H1 (cell line): ENCODE measurements at regions not wholly inside any gene's neighbourhood (a gene's known extent, or its start where the extent isn't known, plus 50 kb on each side); places are given as distances from the start of the nearest gene placed in this dataset.
A peak's percentile ranks its signal among the peaks of the same experiment; 100 is the strongest.

Experiments used
- CTCF ChIA-PET: fragments of 300-600 bp; sonication (Branson Sonifier 250); formaldehyde crosslinking; loops from one replicate; lab custom pipeline; 2021; ENCODE audit not compliant: partially characterized antibody; lab: Charles Lee
- POLR2A ChIA-PET: fragments of 300-600 bp; sonication (Branson Sonifier 250); formaldehyde crosslinking; loops from one replicate; lab custom pipeline; 2021; ENCODE audit warnings: inconsistent platforms; ENCODE audit not compliant: partially characterized antibody; lab: Charles Lee
- DNase-seq, 2 experiments: peaks; one replicate each; pipeline versions ENCODE4 v3.0.0 to v3.0.0-alpha.2; 2010 to 2022; ENCODE audit warnings: low spot score in 2 of 2, low read depth in 1 of 2, mixed read lengths in 1 of 2
- FAIRE-seq: peaks from 2 replicates; lab custom pipeline; 2011; peaks lifted over from hg19 to GRCh38; lab: Jason Lieb, UNC
- H2AFZ ChIP-seq: 2 replicates; pipeline ENCODE4 v1.8.1; 2012; ENCODE audit warnings: low read length, inconsistent platforms
- H2AK5ac ChIP-seq: 2 replicates; pipeline ENCODE4 v1.6.1; 2013; ENCODE audit warnings: low read depth, low read length
- H2BK120ac ChIP-seq: replicated peaks from 2 replicates; pipeline ENCODE3; 2013; ENCODE audit warnings: low read depth, low read length, inconsistent platforms
- H2BK12ac ChIP-seq: 2 replicates; pipeline ENCODE4 v1.6.1; 2013; ENCODE audit warnings: low read depth, low read length
- H2BK15ac ChIP-seq: 2 replicates; pipeline ENCODE4 v1.6.1; 2013; ENCODE audit warnings: low read length
- H2BK20ac ChIP-seq: 2 replicates; pipeline ENCODE4 v1.6.1; 2013; ENCODE audit warnings: low read length
- H2BK5ac ChIP-seq: 2 replicates; pipeline ENCODE4 v1.6.1; 2013; ENCODE audit warnings: low read depth, low read length
- H3K14ac ChIP-seq: 2 replicates; pipeline ENCODE4 v1.6.1; 2013; ENCODE audit warnings: inconsistent platforms; ENCODE audit not compliant: insufficient read length
- H3K18ac ChIP-seq: 2 replicates; pipeline ENCODE4 v1.6.1; 2013; ENCODE audit warnings: low read length; ENCODE audit errors: extremely low read depth
- H3K23ac ChIP-seq: 2 replicates; pipeline ENCODE4 v1.6.1; 2013; ENCODE audit warnings: inconsistent platforms; ENCODE audit not compliant: insufficient read length
- H3K23me2 ChIP-seq: 2 replicates; pipeline ENCODE4 v1.6.1; 2013; ENCODE audit warnings: low read depth, low read length
- H3K27ac ChIP-seq: 2 replicates; pipeline ENCODE4 v1.6.1; 2011; ENCODE audit warnings: low read depth, low read length, inconsistent platforms
- H3K27me3 ChIP-seq, 4 experiments: replicated peaks in 1 of 4; 1 replicate in 1 of 4; 2 replicates in 3 of 4; pipeline versions ENCODE4 v1.6.1 to v1.8.1; 2011 to 2013; ENCODE audit warnings: low read length in 3 of 4, mild to moderate bottlenecking in 3 of 4, inconsistent platforms in 2 of 4, mixed read lengths in 2 of 4, moderate library complexity in 1 of 4; ENCODE audit not compliant: control insufficient read depth in 3 of 4, insufficient read depth in 3 of 4; ENCODE audit errors: extremely low read depth in 1 of 4
- H3K36me3 ChIP-seq, 4 experiments: 2 replicates each; pipeline versions ENCODE4 v1.6.1 to v1.8.1; 2011 to 2013; ENCODE audit warnings: mild to moderate bottlenecking in 4 of 4, low read length in 3 of 4, moderate library complexity in 2 of 4, control low read depth in 1 of 4, inconsistent platforms in 1 of 4; ENCODE audit not compliant: insufficient read depth in 4 of 4, control insufficient read depth in 2 of 4
- H3K4ac ChIP-seq: replicated peaks from 2 replicates; pipeline ENCODE3; 2013; ENCODE audit warnings: low read length, low read depth, mixed read lengths, inconsistent platforms; ENCODE audit not compliant: insufficient read length
- H3K4me1 ChIP-seq, 4 experiments: replicated peaks in 1 of 4; 1 replicate in 1 of 4; 2 replicates in 3 of 4; pipeline versions ENCODE4 v1.6.1 to v1.8.1; 2011 to 2013; ENCODE audit warnings: low read length in 3 of 4, inconsistent platforms in 2 of 4, mixed read lengths in 1 of 4; ENCODE audit not compliant: insufficient read depth in 4 of 4, control insufficient read depth in 3 of 4
- H3K4me2 ChIP-seq, 2 experiments: 2 replicates each; pipeline versions ENCODE4 v1.6.1 to v1.8.1; 2011 to 2013; ENCODE audit warnings: low read depth in 2 of 2, low read length in 2 of 2, control low read depth in 1 of 2, inconsistent platforms in 1 of 2, mild to moderate bottlenecking in 1 of 2; ENCODE audit not compliant: insufficient read depth in 1 of 2
- H3K4me3 ChIP-seq, 4 experiments: fragments of 200-600, 300-600 bp in 1 of 4; sonication (generic), shearing (Covaris generic), sonication (Bioruptor Twin) in 1 of 4; 2 replicates each; pipeline versions ENCODE4 v1.5.1 to v1.8.1; 2011 to 2016; ENCODE audit warnings: low read length in 4 of 4, low read depth in 3 of 4, control low read depth in 2 of 4, inconsistent platforms in 2 of 4, mild to moderate bottlenecking in 2 of 4, mixed read lengths in 1 of 4, moderate library complexity in 1 of 4; ENCODE audit not compliant: insufficient read depth in 2 of 4; ENCODE audit errors: extremely low read depth in 1 of 4
- H3K56ac ChIP-seq: replicated peaks from 2 replicates; pipeline ENCODE3; 2013; ENCODE audit warnings: low read depth, mild to moderate bottlenecking, mixed read lengths, low read length, inconsistent platforms; ENCODE audit not compliant: insufficient read length
- H3K79me1 ChIP-seq: 2 replicates; pipeline ENCODE4 v1.6.1; 2013; ENCODE audit warnings: low read depth, low read length, control low read depth
- H3K79me2 ChIP-seq, 2 experiments: 2 replicates each; pipeline versions ENCODE4 v1.6.1 to v1.8.1; 2012 to 2013; ENCODE audit warnings: low read length in 2 of 2, mild to moderate bottlenecking in 2 of 2, inconsistent platforms in 1 of 2; ENCODE audit not compliant: insufficient read depth in 2 of 2, control insufficient read depth in 1 of 2
- H3K9ac ChIP-seq, 4 experiments: replicated peaks in 1 of 4; 1 replicate in 1 of 4; 2 replicates in 3 of 4; pipeline versions ENCODE4 v1.6.1 to v1.8.1; 2011 to 2013; ENCODE audit warnings: low read depth in 3 of 4, low read length in 3 of 4, control low read depth in 2 of 4, mild to moderate bottlenecking in 2 of 4, moderate library complexity in 2 of 4, inconsistent platforms in 1 of 4; ENCODE audit errors: extremely low read depth in 1 of 4
- H3K9me3 ChIP-seq, 2 experiments: 2 replicates each; pipeline versions ENCODE4 v1.6.1 to v1.8.1; 2012 to 2013; ENCODE audit warnings: mild to moderate bottlenecking in 2 of 2, moderate library complexity in 2 of 2, control low read depth in 1 of 2, inconsistent platforms in 1 of 2, low read depth in 1 of 2, low read length in 1 of 2, mixed read lengths in 1 of 2; ENCODE audit not compliant: insufficient read depth in 2 of 2
- H4K20me1 ChIP-seq, 2 experiments: replicated peaks in 1 of 2; 2 replicates each; pipeline versions ENCODE3 to v1.8.1; 2011 to 2013; ENCODE audit warnings: inconsistent platforms in 2 of 2, low read length in 2 of 2, mild to moderate bottlenecking in 1 of 2; ENCODE audit not compliant: insufficient read depth in 2 of 2, control insufficient read depth in 1 of 2
- H4K5ac ChIP-seq: 2 replicates; pipeline ENCODE4 v1.6.1; 2013; ENCODE audit warnings: low read length, low read depth, mixed read lengths, inconsistent platforms; ENCODE audit not compliant: insufficient read length
- H4K8ac ChIP-seq: 2 replicates; pipeline ENCODE4 v1.8.0; 2013; ENCODE audit warnings: mild to moderate bottlenecking, moderate library complexity, low read length, inconsistent platforms; ENCODE audit not compliant: insufficient read depth; ENCODE audit errors: extremely low read depth
- H4K91ac ChIP-seq: replicated peaks from 2 replicates; pipeline ENCODE3; 2013; ENCODE audit warnings: low read length, mixed read lengths, inconsistent platforms; ENCODE audit not compliant: insufficient read length
- CREB1 ChIP-seq: IDR thresholded peaks from 2 replicates; pipeline ENCODE4 v1.6.1; 2012; ENCODE audit warnings: inconsistent platforms
- FOSL1 ChIP-seq: IDR thresholded peaks from 2 replicates; pipeline ENCODE4 v1.6.1; 2011; ENCODE audit warnings: mild to moderate bottlenecking, low read depth, low read length, moderate library complexity; ENCODE audit not compliant: insufficient read depth
- GTF2F1 ChIP-seq: IDR thresholded peaks from 2 replicates; pipeline ENCODE4 v1.6.1; 2012; ENCODE audit warnings: low read depth, low read length, improper control_type of control experiment, borderline replicate concordance
- KDM1A ChIP-seq: fragments of 200-600, 300-600 bp; sonication (generic); IDR thresholded peaks from 2 replicates; pipeline ENCODE4 v1.7.1; 2016; ENCODE audit warnings: mild to moderate bottlenecking, low read length, borderline replicate concordance
- KDM4A ChIP-seq: IDR thresholded peaks from one replicate; pipeline ENCODE4 v1.7.1; 2012; ENCODE audit warnings: low read depth, mild to moderate bottlenecking, moderate library complexity, low read length, inconsistent platforms; ENCODE audit not compliant: severe bottlenecking
- SUZ12 ChIP-seq: fragments of 200-600 bp; sonication (generic); IDR thresholded peaks from 2 replicates; pipeline ENCODE4 v1.6.1; 2012; ENCODE audit warnings: mild to moderate bottlenecking, inconsistent platforms, low read length, moderate library complexity, mixed read lengths
- TBP ChIP-seq: IDR thresholded peaks from 2 replicates; pipeline ENCODE4 v1.6.1; 2011; ENCODE audit warnings: low read depth, low read length, improper control_type of control experiment
- YY1 ChIP-seq: IDR thresholded peaks from 2 replicates; pipeline ENCODE4 v1.6.1; 2011; ENCODE audit warnings: low read depth, mild to moderate bottlenecking, low read length
- WGBS, 2 experiments: shearing (Covaris generic) in 1 of 2; methylation state at CpG; one replicate each; pipeline versions ENCODE4 v1.1.6 to v1.1.7; 2013 to 2015; ENCODE audit warnings: low lambda C conversion rate in 2 of 2, mixed read lengths in 2 of 2, inconsistent platforms in 1 of 2, low coverage in 1 of 2, missing lambda C conversion rate in 1 of 2; ENCODE audit not compliant: insufficient replicate concordance in 2 of 2, insufficient coverage in 1 of 2, insufficient read length in 1 of 2; ENCODE audit errors: extremely low coverage in 1 of 2, missing lambda C conversion rate in 1 of 2; 5-methylcytosine and 5-hydroxymethylcytosine counted together
- TF ChIP-seq, protein P1 (sequence below), 3 experiments: IDR thresholded peaks; 1 replicate in 2 of 3; 2 replicates in 1 of 3; pipeline versions ENCODE4 v1.5.1 to v1.6.1; 2011; ENCODE audit warnings: low read length in 3 of 3, mild to moderate bottlenecking in 3 of 3, inconsistent platforms in 2 of 3, low read depth in 1 of 3, moderate library complexity in 1 of 3; ENCODE audit not compliant: insufficient read depth in 1 of 3; ENCODE audit errors: control extremely low read depth in 1 of 3
- TF ChIP-seq, protein P2 (sequence below): IDR thresholded peaks from 2 replicates; pipeline ENCODE4 v1.6.1; 2012; ENCODE audit warnings: inconsistent platforms

DNA sequence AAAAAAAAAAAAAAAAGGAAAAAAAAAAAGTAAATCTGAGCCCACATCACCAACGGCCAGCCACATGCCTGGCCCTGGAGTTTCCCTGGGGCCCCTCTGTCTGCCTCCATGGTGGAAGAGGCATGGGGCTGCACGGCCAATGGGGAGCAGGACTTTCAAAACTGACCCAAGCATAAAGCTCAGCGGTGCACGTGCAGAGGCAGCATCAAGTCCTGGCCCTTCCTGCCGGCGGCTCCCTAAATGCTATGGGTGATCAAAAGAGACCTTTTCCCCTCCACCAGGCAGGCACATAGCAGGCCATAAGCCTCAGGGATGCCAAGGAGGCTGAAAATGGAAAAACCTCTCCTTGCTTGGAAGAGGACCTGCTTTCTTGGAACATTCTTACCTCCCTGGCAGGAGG is 94.3 kb downstream of the OAT start:
- no peak overlapping the region for H2BK20ac ChIP-seq

More for the DNA sequence above, 94.3 kb downstream of the OAT start:
- Histone ChIP-seq H3K14ac (no peak overlapping the region), H3K56ac (no peak overlapping the region), H3K9me3 (no peaks in the 10 kb centered on the region), H2BK12ac (no peak overlapping the region), H4K8ac (peak overlapping the region; percentile 11; the same call in 1 of the 2 replicates), H2AFZ (no peak overlapping the region), H3K9ac (no peak overlapping the region), H2BK15ac (no peak overlapping the region), H3K27me3 (no peaks in the 10 kb centered on the region; a peak in 1 of 7 replicates), H3K23me2 (no peaks in the 10 kb centered on the region), H2BK120ac (no peak overlapping the region), H3K18ac (no peak overlapping the region), H2AK5ac (no peak overlapping the region), H3K4me2 (no peak overlapping the region), H3K4ac (no peak overlapping the region), H3K27ac (no peak overlapping the region), H3K79me2 (no peaks in the 10 kb centered on the region), H3K4me1 (peaks cover 0 to 3% (median 0%) of the 10 kb centered on the region in 4 experiments; a peak in 2 of 7 replicates), H4K5ac (no peak overlapping the region), H3K23ac (no peak overlapping the region), H3K36me3 (no peaks in the 10 kb centered on the region), H2BK5ac (no peak overlapping the region), H3K4me3 (no peak overlapping the region), H4K91ac (no peak overlapping the region), H4K20me1 (no peaks in the 10 kb centered on the region), H3K79me1 (no peaks in the 10 kb centered on the region)
- CTCF ChIA-PET = no interaction called here
- DNase-seq = no peak
- WGBS, 2 experiments = 92% methylated on average over 5 of the region's 6 CpGs; no CpG with 5 or more reads in 1 of the 2 experiments
- no peak for TF ChIP-seq KDM4A
- TF ChIP-seq, protein P1, sequence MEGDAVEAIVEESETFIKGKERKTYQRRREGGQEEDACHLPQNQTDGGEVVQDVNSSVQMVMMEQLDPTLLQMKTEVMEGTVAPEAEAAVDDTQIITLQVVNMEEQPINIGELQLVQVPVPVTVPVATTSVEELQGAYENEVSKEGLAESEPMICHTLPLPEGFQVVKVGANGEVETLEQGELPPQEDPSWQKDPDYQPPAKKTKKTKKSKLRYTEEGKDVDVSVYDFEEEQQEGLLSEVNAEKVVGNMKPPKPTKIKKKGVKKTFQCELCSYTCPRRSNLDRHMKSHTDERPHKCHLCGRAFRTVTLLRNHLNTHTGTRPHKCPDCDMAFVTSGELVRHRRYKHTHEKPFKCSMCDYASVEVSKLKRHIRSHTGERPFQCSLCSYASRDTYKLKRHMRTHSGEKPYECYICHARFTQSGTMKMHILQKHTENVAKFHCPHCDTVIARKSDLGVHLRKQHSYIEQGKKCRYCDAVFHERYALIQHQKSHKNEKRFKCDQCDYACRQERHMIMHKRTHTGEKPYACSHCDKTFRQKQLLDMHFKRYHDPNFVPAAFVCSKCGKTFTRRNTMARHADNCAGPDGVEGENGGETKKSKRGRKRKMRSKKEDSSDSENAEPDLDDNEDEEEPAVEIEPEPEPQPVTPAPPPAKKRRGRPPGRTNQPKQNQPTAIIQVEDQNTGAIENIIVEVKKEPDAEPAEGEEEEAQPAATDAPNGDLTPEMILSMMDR (IDR thresholded peaks at IDR 0.05; ENCODE audit: control extremely low read depth in 1 of 3, insufficient read depth in 1 of 3, low read depth in 1 of 3, low read length in 3 of 3) = no peak
- TF ChIP-seq TBP = no peak
- TF ChIP-seq, protein P2, sequence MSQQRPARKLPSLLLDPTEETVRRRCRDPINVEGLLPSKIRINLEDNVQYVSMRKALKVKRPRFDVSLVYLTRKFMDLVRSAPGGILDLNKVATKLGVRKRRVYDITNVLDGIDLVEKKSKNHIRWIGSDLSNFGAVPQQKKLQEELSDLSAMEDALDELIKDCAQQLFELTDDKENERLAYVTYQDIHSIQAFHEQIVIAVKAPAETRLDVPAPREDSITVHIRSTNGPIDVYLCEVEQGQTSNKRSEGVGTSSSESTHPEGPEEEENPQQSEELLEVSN = no peak
- no peak for TF ChIP-seq KDM1A
- no peak for TF ChIP-seq FOSL1
- TF ChIP-seq GTF2F1 = no peak
- no peak for TF ChIP-seq CREB1
- TF ChIP-seq SUZ12 = no peak
- TF ChIP-seq YY1 = no peak
- POLR2A ChIA-PET = no interaction called here
- no peak for FAIRE-seq
